GM12878 (cell line): ENCODE measurements at regions not wholly inside any gene's neighbourhood (a gene's known extent, or its start where the extent isn't known, plus 50 kb on each side); places are given as distances from the start of the nearest gene placed in this dataset.

Experiments used
- BHLHE40 ChIP-seq, 2 experiments: fragments of 450-650 bp in 1 of 2; IDR thresholded peaks; 2 replicates each; pipeline ENCODE4 v1.6.1; 2011 to 2017; ENCODE audit warnings: low read depth in 2 of 2, borderline replicate concordance in 1 of 2, improper control_type of control experiment in 1 of 2, low read length in 1 of 2, mild to moderate bottlenecking in 1 of 2
- CEBPB ChIP-seq, 2 experiments: fragments of 150-350 bp in 1 of 2; IDR thresholded peaks; 2 replicates each; pipeline ENCODE4 v1.6.1; 2012 to 2014; ENCODE audit warnings: low read depth in 2 of 2, low read length in 2 of 2, borderline replicate concordance in 1 of 2, inconsistent platforms in 1 of 2
- CHD1 ChIP-seq: IDR thresholded peaks from 2 replicates; pipeline ENCODE4 v1.6.1; 2012; ENCODE audit warnings: low read depth, low read length, improper control_type of control experiment
- ESRRA ChIP-seq: IDR thresholded peaks from 2 replicates; pipeline ENCODE4 v1.6.1; 2012; ENCODE audit warnings: mild to moderate bottlenecking, low read length, improper control_type of control experiment
- GATAD2B ChIP-seq: fragments of 450-650 bp; conservative IDR thresholded peaks from 2 replicates; pipeline ENCODE4 v1.6.1; 2017; ENCODE audit warnings: low read depth, mild to moderate bottlenecking, moderate library complexity
- IRF5 ChIP-seq: fragments of 450-650 bp; IDR thresholded peaks from 2 replicates; pipeline ENCODE4 v1.6.1; 2017; ENCODE audit warnings: borderline replicate concordance
- PAX5 ChIP-seq: IDR thresholded peaks from 2 replicates; pipeline ENCODE4 v1.6.1; 2011; ENCODE audit warnings: low read depth, low read length, borderline replicate concordance
- PAX8 ChIP-seq: fragments of 450-650 bp; IDR thresholded peaks from 2 replicates; pipeline ENCODE4 v1.6.1; 2017; ENCODE audit warnings: mild to moderate bottlenecking, moderate library complexity
- REST ChIP-seq: IDR thresholded peaks from 2 replicates; pipeline ENCODE4 v1.6.1; 2012; ENCODE audit warnings: mild to moderate bottlenecking, low read depth, low read length
- RFX5 ChIP-seq: IDR thresholded peaks from 2 replicates; pipeline ENCODE4 v1.6.1; 2011; ENCODE audit warnings: low read depth, low read length, improper control_type of control experiment
- SIX5 ChIP-seq: IDR thresholded peaks from 2 replicates; pipeline ENCODE4 v1.6.1; 2011; ENCODE audit warnings: mild to moderate bottlenecking, low read depth, low read length, moderate library complexity; ENCODE audit not compliant: severe bottlenecking
- SKIL ChIP-seq: fragments of 450-650 bp; IDR thresholded peaks from 2 replicates; pipeline ENCODE4 v1.6.1; 2017; ENCODE audit warnings: mild to moderate bottlenecking, low read depth, inconsistent platforms; ENCODE audit not compliant: poor library complexity, severe bottlenecking
- SREBF2 ChIP-seq: IDR thresholded peaks from 2 replicates; pipeline ENCODE4 v1.6.1; 2012; ENCODE audit warnings: mild to moderate bottlenecking, low read length
- TBL1XR1 ChIP-seq: IDR thresholded peaks from 2 replicates; pipeline ENCODE4 v1.6.1; 2012; ENCODE audit warnings: low read depth, low read length, improper control_type of control experiment
- USF1 ChIP-seq: IDR thresholded peaks from 2 replicates; pipeline ENCODE4 v1.6.1; 2011; ENCODE audit warnings: borderline replicate concordance, low read depth, mild to moderate bottlenecking, moderate library complexity, mixed read lengths, low read length; ENCODE audit not compliant: insufficient read depth; ENCODE audit errors: extremely low read length
- ZNF622 ChIP-seq: fragments of 450-650 bp; IDR thresholded peaks from 2 replicates; pipeline ENCODE4 v1.6.1; 2017; ENCODE audit warnings: mild to moderate bottlenecking, inconsistent platforms
- TF ChIP-seq, protein P1 (sequence below): IDR thresholded peaks from 2 replicates; pipeline ENCODE4 v1.6.1; 2011; ENCODE audit warnings: borderline replicate concordance, low read depth, mild to moderate bottlenecking, moderate library complexity, low read length; ENCODE audit not compliant: insufficient read depth, poor library complexity, severe bottlenecking
- TF ChIP-seq, protein P2 (sequence below): IDR thresholded peaks from 2 replicates; pipeline ENCODE4 v1.6.1; 2011; ENCODE audit warnings: mild to moderate bottlenecking, low read depth, low read length, moderate library complexity; ENCODE audit not compliant: insufficient replicate concordance

DNA sequence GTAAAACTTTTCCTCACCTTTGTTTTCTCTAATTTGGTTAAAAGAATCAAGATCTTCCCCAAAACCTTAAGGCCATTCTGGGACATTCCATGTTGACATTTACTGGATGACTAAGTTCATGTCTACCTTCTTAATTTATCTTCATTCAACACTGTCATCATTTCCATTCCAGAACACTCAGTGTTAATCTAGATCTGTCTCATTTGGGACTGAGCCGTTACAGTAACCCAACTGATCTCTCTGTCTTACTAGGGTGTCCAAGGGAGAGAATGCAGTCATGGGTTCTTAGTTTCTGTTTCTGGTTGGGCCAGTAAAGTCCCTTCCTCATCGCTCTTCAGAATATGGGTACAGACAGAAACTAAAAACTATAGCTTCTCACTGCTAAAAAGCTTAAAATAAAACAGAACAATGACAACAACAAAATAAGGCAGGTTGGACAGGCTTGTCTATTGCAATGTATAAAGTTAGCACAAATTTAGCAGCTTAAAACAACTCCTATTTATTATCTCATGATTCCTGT is 144.8 kb downstream of the ASCL1 start (continued):
- TF ChIP-seq USF1: no peak
- TF ChIP-seq SIX5: no peak
- TF ChIP-seq, protein P1, sequence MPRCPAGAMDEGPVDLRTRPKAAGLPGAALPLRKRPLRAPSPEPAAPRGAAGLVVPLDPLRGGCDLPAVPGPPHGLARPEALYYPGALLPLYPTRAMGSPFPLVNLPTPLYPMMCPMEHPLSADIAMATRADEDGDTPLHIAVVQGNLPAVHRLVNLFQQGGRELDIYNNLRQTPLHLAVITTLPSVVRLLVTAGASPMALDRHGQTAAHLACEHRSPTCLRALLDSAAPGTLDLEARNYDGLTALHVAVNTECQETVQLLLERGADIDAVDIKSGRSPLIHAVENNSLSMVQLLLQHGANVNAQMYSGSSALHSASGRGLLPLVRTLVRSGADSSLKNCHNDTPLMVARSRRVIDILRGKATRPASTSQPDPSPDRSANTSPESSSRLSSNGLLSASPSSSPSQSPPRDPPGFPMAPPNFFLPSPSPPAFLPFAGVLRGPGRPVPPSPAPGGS: peak; percentile 77
- no peak for TF ChIP-seq IRF5
- no peak for TF ChIP-seq SREBF2
- no peak for TF ChIP-seq REST
- TF ChIP-seq CHD1: no peak
- TF ChIP-seq GATAD2B: no peak
- TF ChIP-seq, protein P2, sequence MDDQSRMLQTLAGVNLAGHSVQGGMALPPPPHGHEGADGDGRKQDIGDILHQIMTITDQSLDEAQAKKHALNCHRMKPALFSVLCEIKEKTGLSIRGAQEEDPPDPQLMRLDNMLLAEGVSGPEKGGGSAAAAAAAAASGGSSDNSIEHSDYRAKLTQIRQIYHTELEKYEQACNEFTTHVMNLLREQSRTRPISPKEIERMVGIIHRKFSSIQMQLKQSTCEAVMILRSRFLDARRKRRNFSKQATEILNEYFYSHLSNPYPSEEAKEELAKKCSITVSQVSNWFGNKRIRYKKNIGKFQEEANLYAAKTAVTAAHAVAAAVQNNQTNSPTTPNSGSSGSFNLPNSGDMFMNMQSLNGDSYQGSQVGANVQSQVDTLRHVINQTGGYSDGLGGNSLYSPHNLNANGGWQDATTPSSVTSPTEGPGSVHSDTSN: no peak
- TF ChIP-seq BHLHE40 (IDR thresholded peaks at IDR 0.05; ENCODE audit: borderline replicate concordance in 1 of 2, low read depth in 2 of 2, low read length in 1 of 2): peak in 1 of 2 experiments; percentile 34; a peak in 1 of 4 replicates
- peak; percentile 57; the same call in 1 of the 2 replicates for TF ChIP-seq PAX8
- peak in 1 of 2 experiments; percentile 82; a peak in 1 of 4 replicates for TF ChIP-seq CEBPB (IDR thresholded peaks at IDR 0.05; ENCODE audit: borderline replicate concordance in 1 of 2, low read depth in 2 of 2, low read length in 2 of 2)
- peak; percentile 88 for TF ChIP-seq SKIL
- TF ChIP-seq RFX5: no peak
- TF ChIP-seq PAX5: no peak
- TF ChIP-seq ESRRA: no peak
- TF ChIP-seq ZNF622: no peak
- no peak for TF ChIP-seq TBL1XR1
